ENCODE measurements at regions not wholly inside any gene's neighbourhood (a gene's known extent, or its start where the extent isn't known, plus 50 kb on each side); places are given as distances from the start of the nearest gene placed in this dataset.

DNA sequence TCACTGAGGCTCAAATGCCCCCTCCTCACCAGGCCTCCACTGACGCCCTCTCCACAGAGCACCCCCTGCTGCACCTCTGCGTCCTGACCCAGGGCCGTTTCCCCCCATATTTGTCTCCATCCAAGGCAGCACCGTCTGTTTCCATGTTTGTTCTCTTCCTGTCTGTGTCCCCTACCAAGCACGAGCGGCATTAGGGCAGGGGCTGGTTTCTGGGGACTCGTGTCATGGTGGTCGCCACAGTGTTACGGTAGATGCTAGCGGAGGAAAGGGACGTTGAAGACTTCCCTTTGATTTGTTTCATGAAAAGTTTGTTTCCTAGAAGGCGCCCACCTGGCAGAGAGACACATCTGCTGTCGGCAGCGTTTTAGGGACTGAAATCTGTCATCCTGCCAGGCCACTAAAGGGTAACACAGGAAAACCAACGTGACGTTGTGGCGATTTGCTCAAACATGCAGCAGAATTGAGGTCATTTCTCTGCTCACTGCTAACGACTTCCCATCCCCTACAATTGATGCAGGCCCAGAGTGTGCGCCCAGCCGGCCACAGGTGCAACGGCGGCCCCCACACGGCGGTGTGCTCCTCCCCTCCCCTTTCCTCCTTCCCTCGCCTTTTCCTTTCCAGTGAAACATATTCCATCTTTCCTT is 79.3 kb upstream of the IRX4 start (continued):
- TF ChIP-seq PHF8 (conservative IDR thresholded peaks at IDR 0.05; ENCODE audit: low read depth, low read length) (no peak), CHD2 (IDR thresholded peaks at IDR 0.05; ENCODE audit: low read length) (no peak), EGR1 (IDR thresholded peaks at IDR 0.05; ENCODE audit: borderline replicate concordance, low read depth, low read length) (no peak), NANOG (IDR thresholded peaks at IDR 0.05; ENCODE audit: insufficient read depth, low read depth, low read length, poor library complexity, severe bottlenecking) (no peak), FOSL1 (IDR thresholded peaks at IDR 0.05; ENCODE audit: insufficient read depth, low read depth, low read length) (no peak), CBX8 (IDR thresholded peaks at IDR 0.05; ENCODE audit: borderline replicate concordance, low read depth, low read length) (no peak)

All from H1 (cell line).